ENCODE measurements at regions not wholly inside any gene's neighbourhood (a gene's known extent, or its start where the extent isn't known, plus 50 kb on each side); places are given as distances from the start of the nearest gene placed in this dataset.

GRCh38 chr16:62913333-62913732, 877.1 kb upstream of the CDH8 start:
- H3K27me3 ChIP-seq (ENCODE audit: control insufficient read depth, low read length), result no peaks in the 10 kb centered on the region
- no peaks in the 10 kb centered on the region for H3K9me2 ChIP-seq (replicated peaks; ENCODE audit: control insufficient read depth, low read length)
- no peaks in the 10 kb centered on the region for H3F3A ChIP-seq (ENCODE audit: control insufficient read depth, insufficient read depth)
- no peak overlapping the region for H3K4me3 ChIP-seq (ENCODE audit: low read length)
- TF ChIP-seq EZH2phosphoT487 (IDR thresholded peaks at IDR 0.05; ENCODE audit: borderline replicate concordance, low read length) (no peak), CTCF (IDR thresholded peaks at IDR 0.05; ENCODE audit: low read depth, low read length, poor library complexity, severe bottlenecking) (no peak)
- H4K20me1 ChIP-seq (ENCODE audit: control insufficient read depth, insufficient read depth, low read depth, low read length), result no peaks in the 10 kb centered on the region
- no peaks in the 10 kb centered on the region for H3K4me1 ChIP-seq (ENCODE audit: control insufficient read depth, low read length)
- no peaks in the 10 kb centered on the region for H3K9me3 ChIP-seq (ENCODE audit: control insufficient read depth, insufficient read depth, low read length)
- H3K36me3 ChIP-seq (ENCODE audit: control insufficient read depth, low read length), result no peaks in the 10 kb centered on the region
- H3K27ac ChIP-seq (ENCODE audit: low read depth, low read length), result no peak overlapping the region
- no peak overlapping the region for H3K4me2 ChIP-seq (ENCODE audit: low read length)
- no peaks in the 10 kb centered on the region for H3K79me2 ChIP-seq (ENCODE audit: control insufficient read depth, low read length)

GRCh38 chr16:62909597-62909996, 873.4 kb upstream of the CDH8 start:
- Histone ChIP-seq H3K4me3 (ENCODE audit: low read length) (no peak overlapping the region), H3K27me3 (ENCODE audit: control insufficient read depth, low read length) (no peaks in the 10 kb centered on the region), H3K9me2 (replicated peaks; ENCODE audit: control insufficient read depth, low read length) (no peaks in the 10 kb centered on the region), H3K4me2 (ENCODE audit: low read length) (no peak overlapping the region), H3K4me1 (ENCODE audit: control insufficient read depth, low read length) (no peaks in the 10 kb centered on the region), H3K27ac (ENCODE audit: low read depth, low read length) (no peak overlapping the region), H3K9me3 (ENCODE audit: control insufficient read depth, insufficient read depth, low read length) (no peaks in the 10 kb centered on the region), H3K79me2 (ENCODE audit: control insufficient read depth, low read length) (no peaks in the 10 kb centered on the region), H4K20me1 (ENCODE audit: control insufficient read depth, insufficient read depth, low read depth, low read length) (no peaks in the 10 kb centered on the region), H3K36me3 (ENCODE audit: control insufficient read depth, low read length) (no peaks in the 10 kb centered on the region), H3F3A (ENCODE audit: control insufficient read depth, insufficient read depth) (no peaks in the 10 kb centered on the region)
- TF ChIP-seq CTCF (IDR thresholded peaks at IDR 0.05; ENCODE audit: low read depth, low read length, poor library complexity, severe bottlenecking), result no peak
- TF ChIP-seq EZH2phosphoT487 (IDR thresholded peaks at IDR 0.05; ENCODE audit: borderline replicate concordance, low read length), result no peak

GRCh38 chr16:62907562-62907961, 871.3 kb upstream of the CDH8 start:
- H3K9me3 ChIP-seq (ENCODE audit: control insufficient read depth, insufficient read depth, low read length), result no peaks in the 10 kb centered on the region
- TF ChIP-seq CTCF (IDR thresholded peaks at IDR 0.05; ENCODE audit: low read depth, low read length, poor library complexity, severe bottlenecking) (no peak), EZH2phosphoT487 (IDR thresholded peaks at IDR 0.05; ENCODE audit: borderline replicate concordance, low read length) (no peak)
- no peaks in the 10 kb centered on the region for H3K9me2 ChIP-seq (replicated peaks; ENCODE audit: control insufficient read depth, low read length)

More at GRCh38 chr16:62907562-62907961, 871.3 kb upstream of the CDH8 start:
- no peak overlapping the region for H3K27ac ChIP-seq (ENCODE audit: low read depth, low read length)
- H3F3A ChIP-seq (ENCODE audit: control insufficient read depth, insufficient read depth), result no peaks in the 10 kb centered on the region
- no peaks in the 10 kb centered on the region for H3K79me2 ChIP-seq (ENCODE audit: control insufficient read depth, low read length)
- no peaks in the 10 kb centered on the region for H3K4me1 ChIP-seq (ENCODE audit: control insufficient read depth, low read length)
- no peaks in the 10 kb centered on the region for H3K27me3 ChIP-seq (ENCODE audit: control insufficient read depth, low read length)
- no peaks in the 10 kb centered on the region for H3K36me3 ChIP-seq (ENCODE audit: control insufficient read depth, low read length)
- no peak overlapping the region for H3K4me2 ChIP-seq (ENCODE audit: low read length)
- no peak overlapping the region for H3K4me3 ChIP-seq (ENCODE audit: low read length)
- no peaks in the 10 kb centered on the region for H4K20me1 ChIP-seq (ENCODE audit: control insufficient read depth, insufficient read depth, low read depth, low read length)

Measured in DOHH2 (cell line).